GM12891 (cell line): ENCODE measurements at regions not wholly inside any gene's neighbourhood (a gene's known extent, or its start where the extent isn't known, plus 50 kb on each side); places are given as distances from the start of the nearest gene placed in this dataset.

Source experiments
- PAX5 ChIP-seq: IDR thresholded peaks from 2 replicates; pipeline ENCODE4 v1.6.1; 2011; ENCODE audit warnings: low read length, moderate library complexity, mild to moderate bottlenecking; ENCODE audit not compliant: insufficient read depth, severe bottlenecking
- POLR2A ChIP-seq: IDR thresholded peaks from 2 replicates; pipeline ENCODE4 v1.6.1; 2011; ENCODE audit warnings: low read depth, low read length, control low read depth
- POLR2AphosphoS5 ChIP-seq: IDR thresholded peaks from 2 replicates; pipeline ENCODE4 v1.6.1; 2011; ENCODE audit warnings: low read depth, low read length, control low read depth
- POU2F2 ChIP-seq: IDR thresholded peaks from 2 replicates; pipeline ENCODE4 v1.6.1; 2011; ENCODE audit warnings: low read depth, mild to moderate bottlenecking, control low read depth, low read length, moderate library complexity
- SPI1 ChIP-seq: IDR thresholded peaks from 2 replicates; pipeline ENCODE4 v1.6.1; 2011; ENCODE audit warnings: low read depth, low read length, control low read depth
- TAF1 ChIP-seq: IDR thresholded peaks from 2 replicates; pipeline ENCODE4 v1.6.1; 2011; ENCODE audit warnings: low read depth, low read length, control low read depth

- TF ChIP-seq POLR2AphosphoS5 (no peak), POLR2A (no peak), SPI1 (no peak), TAF1 (no peak), POU2F2 (no peak), PAX5 (no peak)
Measured at GRCh38 chr7:153021542-153021941, 262.0 kb downstream of the ACTR3B start.
